ENCODE measurements at regions not wholly inside any gene's neighbourhood (a gene's known extent, or its start where the extent isn't known, plus 50 kb on each side); places are given as distances from the start of the nearest gene placed in this dataset.

DNA sequence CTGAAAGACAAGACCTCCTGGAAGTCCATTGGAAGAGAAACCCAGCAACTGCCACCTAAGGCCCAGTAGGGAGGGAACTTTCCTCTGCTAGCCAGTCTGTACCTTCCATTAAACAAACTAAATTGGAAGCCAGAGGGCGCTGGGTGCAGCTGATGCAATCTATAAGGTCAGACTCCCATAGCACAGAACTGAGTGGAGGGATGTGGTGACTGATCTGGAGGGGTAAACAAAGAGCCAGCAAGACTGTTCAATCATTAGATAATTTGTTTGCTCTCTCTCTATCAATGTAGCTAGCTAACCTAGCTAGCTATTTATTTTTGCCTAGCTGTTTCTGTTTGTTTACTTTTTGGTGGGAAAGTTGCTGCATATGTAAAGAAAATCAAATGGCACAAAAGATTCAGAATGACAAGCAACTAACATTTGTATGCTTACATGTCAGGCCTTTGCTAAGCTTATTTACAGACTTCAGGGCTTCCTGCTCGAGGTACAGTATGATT lies 291.8 kb upstream of the DAB2 start:
- ChIA-PET CTCF (interaction anchor here (0.8 kb wide), 1 partner anchor 232 kb away, joined by 3 read pairs; no protein-coding TSS in a partner anchor), POLR2A (ENCODE audit: unreplicated experiment) (no interaction called here)
- peak; percentile 47 for ATAC-seq
- H2AFZ ChIP-seq (ENCODE audit: low read length) = 0 out of 2 replicates have a peak overlapping the region, but pooled peaks have one; percentile 40
- peaks cover 9% of the 10 kb centered on the region for H3F3A ChIP-seq (ENCODE audit: low read length, unreplicated experiment)
- 0 out of 2 replicates have a peak overlapping the region, but pooled peaks have one; percentile 13 for H3K9ac ChIP-seq (ENCODE audit: low read length)
- H3K9me2 ChIP-seq (replicated peaks; ENCODE audit: low read length) = no peaks in the 10 kb centered on the region
- TF ChIP-seq, protein P1, sequence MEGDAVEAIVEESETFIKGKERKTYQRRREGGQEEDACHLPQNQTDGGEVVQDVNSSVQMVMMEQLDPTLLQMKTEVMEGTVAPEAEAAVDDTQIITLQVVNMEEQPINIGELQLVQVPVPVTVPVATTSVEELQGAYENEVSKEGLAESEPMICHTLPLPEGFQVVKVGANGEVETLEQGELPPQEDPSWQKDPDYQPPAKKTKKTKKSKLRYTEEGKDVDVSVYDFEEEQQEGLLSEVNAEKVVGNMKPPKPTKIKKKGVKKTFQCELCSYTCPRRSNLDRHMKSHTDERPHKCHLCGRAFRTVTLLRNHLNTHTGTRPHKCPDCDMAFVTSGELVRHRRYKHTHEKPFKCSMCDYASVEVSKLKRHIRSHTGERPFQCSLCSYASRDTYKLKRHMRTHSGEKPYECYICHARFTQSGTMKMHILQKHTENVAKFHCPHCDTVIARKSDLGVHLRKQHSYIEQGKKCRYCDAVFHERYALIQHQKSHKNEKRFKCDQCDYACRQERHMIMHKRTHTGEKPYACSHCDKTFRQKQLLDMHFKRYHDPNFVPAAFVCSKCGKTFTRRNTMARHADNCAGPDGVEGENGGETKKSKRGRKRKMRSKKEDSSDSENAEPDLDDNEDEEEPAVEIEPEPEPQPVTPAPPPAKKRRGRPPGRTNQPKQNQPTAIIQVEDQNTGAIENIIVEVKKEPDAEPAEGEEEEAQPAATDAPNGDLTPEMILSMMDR (conservative IDR thresholded peaks at IDR 0.05; ENCODE audit: low read depth, low read length) = peak; percentile 82
- TF ChIP-seq EZH2phosphoT487 (IDR thresholded peaks at IDR 0.05; ENCODE audit: borderline replicate concordance, low read length) = no peak
- H3K27me3 ChIP-seq (ENCODE audit: low read length) = no peaks in the 10 kb centered on the region
- H3K36me3 ChIP-seq (ENCODE audit: low read depth, low read length) = no peaks in the 10 kb centered on the region
- H4K20me1 ChIP-seq (ENCODE audit: low read length) = no peaks in the 10 kb centered on the region
- peak; percentile 90 for DNase-seq
- intact Hi-C loops (cut with micrococcal nuclease) = loop anchor here (5.0 to 10.0 kb wide), 6 partner anchors 106 to 1161 kb away; no protein-coding TSS in a partner anchor
- no TSS peak for BruUV-seq (replicated peaks)
- no peaks in the 10 kb centered on the region for H3K79me2 ChIP-seq (ENCODE audit: low read length)
- H3K4me1 ChIP-seq (ENCODE audit: insufficient read depth, low read length) = peaks cover 44% of the 10 kb centered on the region
- H3K9me3 ChIP-seq (ENCODE audit: low read length) = no peaks in the 10 kb centered on the region
- peak overlapping the region; percentile 58 for H3K4me2 ChIP-seq (ENCODE audit: low read length)
- H3K4me3 ChIP-seq (ENCODE audit: low read length) = no peak overlapping the region
- H3K27ac ChIP-seq (ENCODE audit: low read length) = peak overlapping the region; percentile 57

DNA sequence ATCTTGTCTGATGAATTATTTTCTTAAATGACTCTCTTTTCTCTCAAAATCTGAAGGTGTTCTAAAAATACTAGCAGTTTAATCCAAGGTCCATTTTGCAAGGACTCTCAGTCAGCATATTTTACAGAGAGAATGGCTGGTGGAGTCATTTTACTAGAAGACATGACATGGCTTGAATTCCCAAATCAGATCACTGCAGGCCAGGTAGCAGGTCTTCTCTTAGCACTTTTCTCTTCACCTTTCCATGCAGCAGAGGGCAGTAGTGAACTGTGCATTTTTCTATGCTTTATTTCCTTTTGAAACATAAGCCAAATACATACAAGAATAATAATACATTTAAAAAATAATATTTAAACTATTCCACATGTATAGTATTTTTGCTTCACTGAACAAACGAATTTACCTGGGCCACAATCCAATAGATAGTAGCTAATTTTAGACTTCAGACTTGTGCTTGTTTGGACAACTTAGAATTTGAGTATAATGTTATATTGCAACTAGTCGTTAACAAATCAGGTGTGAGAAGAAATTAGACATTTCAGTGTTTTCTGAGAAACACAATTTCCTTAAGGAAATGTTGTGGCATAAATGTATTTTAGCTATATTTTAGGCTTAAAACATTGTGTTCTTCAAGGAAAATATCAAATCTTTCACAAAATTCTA lies 289.4 kb upstream of the DAB2 start:
- no peak for TF ChIP-seq EZH2phosphoT487 (IDR thresholded peaks at IDR 0.05; ENCODE audit: borderline replicate concordance, low read length)
- TF ChIP-seq, protein P1 (conservative IDR thresholded peaks at IDR 0.05; ENCODE audit: low read depth, low read length) = peak; percentile 80
- no peak for TF ChIP-seq EZH2 (IDR thresholded peaks at IDR 0.05; ENCODE audit: low read length, unreplicated experiment)
- H3K27me3 ChIP-seq (ENCODE audit: low read length) = no peaks in the 10 kb centered on the region
- no peaks in the 10 kb centered on the region for H3K9me3 ChIP-seq (ENCODE audit: low read length)
- DNase-seq (peak; percentile 96), ATAC-seq (peak; percentile 45)
- H3F3A ChIP-seq (ENCODE audit: low read length, unreplicated experiment) = peaks cover 9% of the 10 kb centered on the region
- H3K9me2 ChIP-seq (replicated peaks; ENCODE audit: low read length) = no peaks in the 10 kb centered on the region
- ChIA-PET POLR2A (ENCODE audit: unreplicated experiment) (no interaction called here), CTCF (interaction anchor here (0.6 to 1.1 kb wide), 4 partner anchors 23 to 115 kb away, joined by 3 to 7 read pairs (median 3); no protein-coding TSS in a partner anchor)
- TSS peak; percentile 86 for BruUV-seq (replicated peaks)
- no peaks in the 10 kb centered on the region for H3K79me2 ChIP-seq (ENCODE audit: low read length)
- H3K4me3 ChIP-seq (ENCODE audit: low read length) = peak overlapping the region; percentile 8; the same call in 1 of the 2 replicates
- no peaks in the 10 kb centered on the region for H4K20me1 ChIP-seq (ENCODE audit: low read length)
- H3K4me1 ChIP-seq (ENCODE audit: insufficient read depth, low read length) = peaks cover 44% of the 10 kb centered on the region
- peak overlapping the region; percentile 97 for H3K27ac ChIP-seq (ENCODE audit: low read length)
- peak overlapping the region; percentile 83 for H3K9ac ChIP-seq (ENCODE audit: low read length)
- H3K4me2 ChIP-seq (ENCODE audit: low read length) = peak overlapping the region; percentile 79
- intact Hi-C loops (cut with micrococcal nuclease) = loop anchor here (1.0 to 10.0 kb wide), 9 partner anchors 235 to 1022 kb away; no protein-coding TSS in a partner anchor
- H3K36me3 ChIP-seq (ENCODE audit: low read depth, low read length) = no peaks in the 10 kb centered on the region
- H2AFZ ChIP-seq (ENCODE audit: low read length) = peak overlapping the region; percentile 12; the same call in 1 of the 2 replicates
